GM12873 (cell line): ENCODE measurements at regions not wholly inside any gene's neighbourhood (a gene's known extent, or its start where the extent isn't known, plus 50 kb on each side); places are given as distances from the start of the nearest gene placed in this dataset.

Experiments used
- CTCF ChIP-seq: IDR thresholded peaks from 2 replicates; pipeline ENCODE4 v1.5.1; 2012; ENCODE audit warnings: low read depth, mild to moderate bottlenecking, moderate library complexity, low read length, control low read depth; ENCODE audit not compliant: insufficient read depth; ENCODE audit errors: missing control alignments

GRCh38 chr15:31781261-31781660, 249.1 kb upstream of the CHRNA7 start:
- TF ChIP-seq CTCF = no peak

DNA sequence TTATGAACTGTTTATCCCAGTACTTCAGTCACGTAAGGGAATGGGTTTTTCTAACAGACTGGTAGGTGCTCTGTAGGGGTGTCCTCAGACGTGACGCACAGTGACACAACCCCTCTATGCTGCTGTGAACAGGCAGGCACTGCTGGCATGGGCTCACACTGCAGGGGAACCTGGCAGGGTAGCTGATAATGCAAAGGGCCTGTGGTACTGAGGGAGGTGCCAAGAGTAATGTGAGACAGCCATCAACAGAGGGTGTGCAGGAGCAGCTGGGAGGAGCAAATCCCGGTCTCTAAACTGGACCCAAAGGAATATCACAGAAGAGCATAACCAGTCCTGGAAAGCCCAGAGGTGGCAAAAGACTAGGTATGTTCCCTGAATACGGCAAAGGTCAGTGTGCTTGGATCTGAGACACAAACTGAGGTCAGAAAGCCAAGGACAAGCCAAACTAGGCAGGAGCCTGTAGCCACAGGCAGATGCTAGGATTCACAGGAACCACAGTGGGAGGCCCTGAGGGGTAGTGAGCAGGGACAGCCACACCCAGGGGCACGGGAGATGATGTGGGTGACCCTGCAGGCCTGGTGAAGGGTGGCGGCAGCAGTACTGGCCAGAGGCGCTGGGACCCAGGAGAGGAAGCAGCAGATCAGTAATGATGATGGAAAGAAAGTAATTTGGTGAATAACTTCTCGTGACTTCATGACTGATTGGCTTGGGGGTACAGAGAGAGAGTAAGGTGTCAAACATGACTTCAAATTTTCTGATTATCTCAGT, 248.1 kb upstream of the CHRNA7 start:
- TF ChIP-seq CTCF = no peak

- TF ChIP-seq CTCF = no peak
These were observed 247.4 kb upstream of the CHRNA7 start for GRCh38 chr15:31782951-31783350.

GRCh38 chr15:31786360-31786759, 244.0 kb upstream of the CHRNA7 start:
- TF ChIP-seq CTCF = no peak

- TF ChIP-seq CTCF = no peak
These were observed 242.2 kb upstream of the CHRNA7 start for GRCh38 chr15:31788104-31788503.

GRCh38 chr15:31792611-31793199, 237.6 kb upstream of the CHRNA7 start:
- TF ChIP-seq CTCF = no peak

DNA sequence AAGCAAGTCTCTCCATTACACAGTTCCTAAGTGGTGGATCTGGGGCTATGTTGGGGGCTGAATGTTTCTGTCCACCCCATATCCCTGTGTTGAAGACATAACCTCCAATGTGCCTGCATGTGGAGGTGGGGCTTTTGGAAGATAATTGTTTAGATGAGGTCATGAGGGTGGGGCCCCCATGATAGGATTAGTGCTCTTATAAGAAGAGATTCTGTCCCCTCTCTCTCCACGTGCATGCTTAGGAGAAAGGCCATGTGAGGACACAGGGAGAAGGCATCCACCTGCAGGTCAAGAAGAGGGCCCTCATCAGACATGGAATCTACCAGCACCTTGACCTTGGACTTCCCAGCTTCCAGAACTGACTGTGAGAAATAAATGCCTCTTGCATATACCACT, 231.0 kb upstream of the CHRNA7 start:
- TF ChIP-seq CTCF = no peak
